IMR-90 (cell line): ENCODE measurements at regions not wholly inside any gene's neighbourhood (a gene's known extent, or its start where the extent isn't known, plus 50 kb on each side); places are given as distances from the start of the nearest gene placed in this dataset.

ENCODE experiments used
- ATAC-seq: fragments of 200-7000 bp; cut with Tn5 transposase; 2 replicates; pipeline ENCODE4 v1.9.1; 2020; ENCODE audit warnings: low read depth, mild to moderate bottlenecking, moderate library complexity
- BruUV-seq: library from RNA; stranded (reverse); fragments of 400-500 nt; replicated peaks from 2 replicates; lab custom pipeline; 2021; lab: Mats Ljungman, UMichigan
- CTCF ChIA-PET: fragments of 300-600 bp; formaldehyde crosslinking; extraction: SDS; loops from one replicate; lab custom pipeline; 2021; ENCODE audit warnings: antibody characterized with exemption; lab: Yijun Ruan, JAX
- POLR2A ChIA-PET: fragments of 300-600 bp; sonication (Branson Sonifier 250); formaldehyde crosslinking; loops from one replicate; lab custom pipeline; 2022; ENCODE audit warnings: antibody characterized with exemption; ENCODE audit not compliant: unreplicated experiment; lab: Charles Lee
- DNase-seq: peaks from one replicate; pipeline ENCODE4 v3.0.0; 2013
- H2AFZ ChIP-seq: replicated peaks from 2 replicates; pipeline ENCODE3; 2013; ENCODE audit warnings: low read length, mild to moderate bottlenecking; ENCODE audit not compliant: poor library complexity
- H2AK5ac ChIP-seq: 2 replicates; pipeline ENCODE4 v1.6.1; 2013; ENCODE audit warnings: low read depth, low read length, inconsistent platforms
- H2AK9ac ChIP-seq: replicated peaks from 2 replicates; pipeline ENCODE3; 2013; ENCODE audit warnings: mild to moderate bottlenecking, low read depth, low read length, moderate library complexity; ENCODE audit not compliant: poor library complexity
- H2BK120ac ChIP-seq: 2 replicates; pipeline ENCODE4 v1.6.1; 2013; ENCODE audit warnings: low read depth, low read length, inconsistent platforms
- H2BK15ac ChIP-seq: 3 replicates; pipeline ENCODE4 v1.6.1; 2013; ENCODE audit warnings: low read depth, low read length, inconsistent platforms
- H2BK20ac ChIP-seq: 2 replicates; pipeline ENCODE4 v1.6.1; 2013; ENCODE audit warnings: low read depth, mild to moderate bottlenecking, inconsistent platforms, low read length, moderate library complexity
- H2BK5ac ChIP-seq: 2 replicates; pipeline ENCODE4 v1.6.1; 2013; ENCODE audit warnings: mild to moderate bottlenecking, low read depth, low read length, inconsistent platforms; ENCODE audit not compliant: poor library complexity, severe bottlenecking
- H3K14ac ChIP-seq: replicated peaks from 2 replicates; pipeline ENCODE4 v1.6.1; 2013; ENCODE audit warnings: low read depth, low read length, inconsistent platforms
- H3K18ac ChIP-seq: 2 replicates; pipeline ENCODE4 v1.6.1; 2013; ENCODE audit warnings: low read depth, low read length, control low read depth
- H3K23ac ChIP-seq: 2 replicates; pipeline ENCODE4 v1.6.1; 2013; ENCODE audit warnings: low read depth, low read length, inconsistent platforms
- H3K27ac ChIP-seq: 2 replicates; pipeline ENCODE4 v1.5.1; 2013; ENCODE audit warnings: mild to moderate bottlenecking, control low read depth, low read length; ENCODE audit not compliant: insufficient read depth
- H3K27me3 ChIP-seq: 2 replicates; pipeline ENCODE4 v1.6.1; 2013; ENCODE audit warnings: low read length; ENCODE audit not compliant: control insufficient read depth, insufficient read depth
- H3K36me3 ChIP-seq: 2 replicates; pipeline ENCODE4 v1.6.1; 2013; ENCODE audit warnings: low read length, mixed read lengths; ENCODE audit not compliant: control insufficient read depth, insufficient read depth
- H3K4ac ChIP-seq: 2 replicates; pipeline ENCODE4 v1.6.1; 2013; ENCODE audit warnings: low read depth, low read length, inconsistent platforms
- H3K4me1 ChIP-seq: 2 replicates; pipeline ENCODE4 v1.6.1; 2013; ENCODE audit warnings: low read length, mixed read lengths; ENCODE audit not compliant: control insufficient read depth, insufficient read depth
- H3K4me2 ChIP-seq: 2 replicates; pipeline ENCODE4 v1.6.1; 2013; ENCODE audit warnings: low read depth, mild to moderate bottlenecking, control low read depth, low read length, moderate library complexity
- H3K4me3 ChIP-seq: 2 replicates; pipeline ENCODE4 v1.5.1; 2013; ENCODE audit warnings: low read depth, mild to moderate bottlenecking, control low read depth, low read length, moderate library complexity; ENCODE audit not compliant: insufficient read depth
- H3K56ac ChIP-seq: 2 replicates; pipeline ENCODE4 v1.6.1; 2013; ENCODE audit warnings: low read length, inconsistent platforms; ENCODE audit not compliant: insufficient read depth; ENCODE audit errors: extremely low read depth
- H3K79me1 ChIP-seq, 2 experiments: 2 replicates each; pipeline ENCODE4 v1.6.1; 2013; ENCODE audit warnings: low read length in 2 of 2, inconsistent platforms in 1 of 2, low read depth in 1 of 2
- H3K9ac ChIP-seq: 2 replicates; pipeline ENCODE4 v1.6.1; 2013; ENCODE audit warnings: low read depth, low read length, control low read depth
- H3K9me1 ChIP-seq: 2 replicates; pipeline ENCODE4 v1.6.1; 2013; ENCODE audit warnings: low read length, inconsistent platforms; ENCODE audit not compliant: insufficient read depth
- H3K9me3 ChIP-seq: 2 replicates; pipeline ENCODE4 v1.6.1; 2013; ENCODE audit warnings: low read length; ENCODE audit not compliant: control insufficient read depth, insufficient read depth
- H4K20me1 ChIP-seq: 2 replicates; pipeline ENCODE4 v1.6.1; 2013; ENCODE audit warnings: low read length, inconsistent platforms; ENCODE audit not compliant: insufficient read depth
- H4K5ac ChIP-seq: 2 replicates; pipeline ENCODE4 v1.6.1; 2013; ENCODE audit warnings: mild to moderate bottlenecking, low read depth, low read length, control low read depth
- H4K8ac ChIP-seq, 2 experiments: 2 replicates each; pipeline ENCODE4 v1.6.1; 2013; ENCODE audit warnings: low read depth in 2 of 2, low read length in 2 of 2, control low read depth in 1 of 2, inconsistent platforms in 1 of 2
- H4K91ac ChIP-seq: 2 replicates; pipeline ENCODE4 v1.6.1; 2013; ENCODE audit warnings: low read depth, low read length, inconsistent platforms; ENCODE audit not compliant: insufficient read depth
- BHLHE40 ChIP-seq: fragments of 150-350 bp; IDR thresholded peaks from 2 replicates; pipeline ENCODE4 v1.6.1; 2016; ENCODE audit warnings: mild to moderate bottlenecking, low read depth, low read length
- CEBPB ChIP-seq: IDR thresholded peaks from 2 replicates; pipeline ENCODE4 v1.6.1; 2012; ENCODE audit warnings: low read depth, low read length, improper control_type of control experiment
- ELK1 ChIP-seq: fragments of 150-350 bp; IDR thresholded peaks from 2 replicates; pipeline ENCODE4 v1.6.1; 2016; ENCODE audit warnings: low read depth, mild to moderate bottlenecking, low read length, moderate library complexity, borderline replicate concordance
- FOS ChIP-seq: fragments of 150-350 bp; IDR thresholded peaks from 2 replicates; pipeline ENCODE4 v1.6.1; 2016; ENCODE audit warnings: low read depth, low read length
- MAFK ChIP-seq: IDR thresholded peaks from 2 replicates; pipeline ENCODE4 v1.6.1; 2012; ENCODE audit warnings: low read depth, low read length, improper control_type of control experiment
- NFE2L2 ChIP-seq: fragments of 150-350 bp; IDR thresholded peaks from 2 replicates; pipeline ENCODE4 v1.6.1; 2016; ENCODE audit warnings: low read depth, mild to moderate bottlenecking, low read length
- WGBS, 2 experiments: methylation state at CpG; one replicate each; pipeline versions ENCODE4 v1.1.5 to v1.1.7; 2013; ENCODE audit warnings: missing lambda C conversion rate in 2 of 2; ENCODE audit not compliant: insufficient read length in 1 of 2; ENCODE audit errors: extremely low coverage in 2 of 2; 5-methylcytosine and 5-hydroxymethylcytosine counted together
- dilution Hi-C: fragments of 300-500 bp; cut with HindIII; formaldehyde crosslinking; loops from one replicate; pipeline ENCODE4 v1.14.3; 2018; ENCODE audit warnings: low sequenced_read_pairs; ENCODE audit not compliant: unreplicated experiment
- in situ Hi-C: fragments of 300-500 bp; cut with MboI; formaldehyde crosslinking; loops from 3 replicates; pipeline ENCODE4 v1.14.3; 2019; ENCODE audit warnings: low sequenced_read_pairs, inconsistent platforms, mixed read lengths
- intact Hi-C: fragments of 100-400 bp; cut with micrococcal nuclease; formaldehyde crosslinking; loops from 2 replicates; pipeline ENCODE4 v1.10.0; 2022

DNA sequence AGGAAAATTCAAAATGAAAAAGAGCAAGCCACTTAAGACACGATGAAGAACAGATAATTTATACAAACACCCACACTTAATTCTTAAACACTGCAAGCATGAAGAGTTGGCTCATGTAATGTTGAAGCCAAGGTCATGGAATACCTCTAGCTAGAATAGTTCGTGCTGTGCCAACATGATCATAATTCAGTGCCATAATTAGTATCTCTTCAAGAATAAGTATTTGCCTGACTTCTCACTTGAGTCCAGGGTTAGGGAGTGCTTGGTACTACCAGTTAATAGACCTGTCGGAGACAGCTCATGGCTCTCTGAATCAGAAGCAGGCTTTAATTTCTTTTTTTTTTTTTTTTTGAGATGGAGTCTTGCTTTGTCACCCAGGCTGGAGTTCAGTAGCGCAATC lies 206.3 kb downstream of the UNC5CL start:
- in situ Hi-C loops = loop anchor here (25.0 kb wide), 1 partner anchor 1470 kb away; no protein-coding TSS in a partner anchor
- Histone ChIP-seq H3K18ac (no peak overlapping the region), H3K4me3 (no peak overlapping the region), H3K79me1 (no peaks in the 10 kb centered on the region), H2BK20ac (no peak overlapping the region), H3K23ac (no peak overlapping the region), H3K4me2 (no peak overlapping the region), H3K56ac (no peak overlapping the region), H2BK120ac (no peak overlapping the region), H2AK5ac (no peak overlapping the region), H3K4ac (no peak overlapping the region), H3K36me3 (no peaks in the 10 kb centered on the region), H3K27me3 (peaks cover 2% of the 10 kb centered on the region; the same call in 1 of the 2 replicates), H4K20me1 (no peaks in the 10 kb centered on the region), H4K91ac (no peak overlapping the region), H3K9me3 (no peaks in the 10 kb centered on the region), H3K9me1 (no peaks in the 10 kb centered on the region), H4K5ac (no peak overlapping the region), H2BK5ac (no peak overlapping the region), H3K9ac (no peak overlapping the region), H2BK15ac (no peak overlapping the region), H3K14ac (no peak overlapping the region), H3K4me1 (no peaks in the 10 kb centered on the region), H3K27ac (no peak overlapping the region), H2AFZ (no peak overlapping the region), H2AK9ac (no peak overlapping the region), H4K8ac (no peak overlapping the region)
- no TSS peak for BruUV-seq
- POLR2A ChIA-PET = no interaction called here
- ATAC-seq (no peak), DNase-seq (no peak)
- intact Hi-C loops = no loop called here
- no CpG with 5 or more reads among the region's 4 CpGs for WGBS, 2 experiments
- dilution Hi-C loops = no loop called here
- TF ChIP-seq ELK1 (no peak), CEBPB (no peak), MAFK (no peak), FOS (no peak), NFE2L2 (no peak), BHLHE40 (no peak)
- CTCF ChIA-PET = interaction anchor here (0.6 kb wide), 1 partner anchor 851 kb away, joined by 3 read pairs; no protein-coding TSS in a partner anchor
